NT2/D1 (cell line): ENCODE measurements at regions not wholly inside any gene's neighbourhood (a gene's known extent, or its start where the extent isn't known, plus 50 kb on each side); places are given as distances from the start of the nearest gene placed in this dataset.

ENCODE experiments used
- DNase-seq: peaks from one replicate; pipeline ENCODE4 v3.0.0-alpha.2; 2011; ENCODE audit warnings: low read depth, low spot score
- H3K27me3 ChIP-seq: 2 replicates; pipeline ENCODE4 v1.6.0; 2011; ENCODE audit warnings: mild to moderate bottlenecking; ENCODE audit not compliant: insufficient read length, insufficient read depth
- H3K36me3 ChIP-seq: 2 replicates; pipeline ENCODE4 v1.6.1; 2011; ENCODE audit warnings: mild to moderate bottlenecking, low read length, mixed read lengths; ENCODE audit not compliant: insufficient read depth, insufficient read length
- H3K4me1 ChIP-seq: 2 replicates; pipeline ENCODE4 v1.5.1; 2011; ENCODE audit not compliant: insufficient read depth, insufficient read length
- H3K4me3 ChIP-seq: 2 replicates; pipeline ENCODE4 v1.5.1; 2011; ENCODE audit warnings: low read depth; ENCODE audit not compliant: insufficient read length
- H3K9ac ChIP-seq: 2 replicates; pipeline ENCODE4 v1.6.0; 2011; ENCODE audit warnings: low read depth; ENCODE audit not compliant: insufficient read length
- H3K9me3 ChIP-seq: 2 replicates; pipeline ENCODE4 v1.5.1; 2011; ENCODE audit warnings: mild to moderate bottlenecking, low read length; ENCODE audit not compliant: insufficient read depth
- SUZ12 ChIP-seq: IDR thresholded peaks from 2 replicates; pipeline ENCODE4 v1.6.1; 2011; ENCODE audit not compliant: insufficient read length, insufficient read depth; ENCODE audit errors: extremely low read depth
- YY1 ChIP-seq: IDR thresholded peaks from 2 replicates; pipeline ENCODE4 v1.6.1; 2011; ENCODE audit not compliant: insufficient read length, insufficient read depth
- ZNF274 ChIP-seq: IDR thresholded peaks from 2 replicates; pipeline ENCODE4 v1.6.1; 2011; ENCODE audit warnings: mild to moderate bottlenecking, low read depth, low read length

GRCh38 chr1:178973652-178974101 is 52.0 kb upstream of the FAM20B start:
- Histone ChIP-seq H3K27me3 (no peaks in the 10 kb centered on the region), H3K4me1 (peaks cover 3% of the 10 kb centered on the region), H3K36me3 (no peaks in the 10 kb centered on the region), H3K9ac (no peak overlapping the region), H3K9me3 (peaks cover 28% of the 10 kb centered on the region), H3K4me3 (no peak overlapping the region)
- DNase-seq, result peak; percentile 33
- TF ChIP-seq ZNF274 (no peak), YY1 (no peak), SUZ12 (no peak)
